CD4-positive, alpha-beta T cell treated with Interleukin-12 subunit alpha and Interleukin-12 subunit beta, for 1 hour (primary cell): ENCODE measurements at regions not wholly inside any gene's neighbourhood (a gene's known extent, or its start where the extent isn't known, plus 50 kb on each side); places are given as distances from the start of the nearest gene placed in this dataset.
"Not testable (repeated sequence)": the region's sequence is repeated elsewhere in the genome, so short reads cannot be mapped to it uniquely, and the experiment has no call there.

Source experiments
- DNase-seq: peaks from one replicate; pipeline ENCODE4 v3.0.0-alpha.2; 2020

DNA sequence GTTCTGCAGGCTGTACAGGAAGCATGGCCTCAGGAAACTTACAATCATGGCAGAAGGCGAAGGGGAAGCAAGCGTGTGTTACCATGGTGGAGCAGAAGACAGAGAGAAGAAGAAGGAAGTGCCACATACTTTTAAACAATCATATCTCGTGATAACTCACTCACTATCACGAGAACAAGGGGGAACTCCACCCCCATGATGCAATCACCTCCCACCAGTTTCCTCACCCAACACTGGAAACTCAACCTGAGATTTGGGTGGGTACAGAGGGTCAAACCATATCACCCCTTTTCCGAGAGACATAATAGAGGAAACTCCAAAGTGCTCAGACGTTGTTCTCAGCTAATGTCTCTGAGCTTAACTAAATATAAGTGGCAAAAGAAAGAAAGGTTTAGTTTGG is 186.3 kb upstream of the MME start:
- DNase-seq, result no peak

DNA sequence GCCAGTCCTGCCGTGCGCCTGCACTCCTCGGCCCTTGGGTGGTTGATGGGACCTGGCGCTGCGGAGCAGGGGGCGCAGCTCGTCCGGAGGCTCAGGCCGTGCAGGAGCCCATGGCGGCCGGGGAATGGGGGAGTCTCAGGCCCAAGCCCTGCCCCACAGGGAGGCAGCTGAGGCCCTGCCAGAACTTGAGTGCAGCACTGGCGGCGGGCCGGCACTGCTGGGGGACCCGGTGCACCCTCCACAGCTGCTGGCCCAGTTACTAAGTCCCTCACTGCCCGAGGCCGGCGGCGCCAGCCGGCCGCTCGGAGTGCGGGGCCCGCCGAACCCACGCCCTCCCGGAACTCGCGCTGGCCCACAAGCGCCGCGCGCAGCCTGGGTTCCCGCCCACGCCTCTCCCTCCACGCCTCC is 190.9 kb upstream of the MME start:
- no peak for DNase-seq

DNA sequence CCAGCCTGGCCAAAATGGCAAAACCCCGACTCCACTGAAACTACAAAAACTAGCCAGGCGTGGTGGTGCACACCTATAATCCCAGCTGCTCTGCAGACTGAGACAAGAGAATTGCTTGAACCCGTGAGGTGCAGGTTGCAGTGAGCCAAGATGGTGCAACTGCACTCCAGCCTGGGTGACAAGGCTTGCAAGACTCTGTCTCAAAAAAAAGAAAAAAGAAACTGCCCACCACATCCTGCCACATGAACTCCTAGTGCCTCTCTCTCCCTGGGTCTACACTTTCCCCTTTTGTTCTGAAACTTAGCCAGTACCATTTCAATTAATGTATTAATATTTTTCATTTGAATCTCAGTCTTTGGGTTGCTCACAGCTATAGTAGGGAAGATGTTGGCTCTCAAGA is 192.2 kb upstream of the MME start:
- DNase-seq, result no peak

DNA sequence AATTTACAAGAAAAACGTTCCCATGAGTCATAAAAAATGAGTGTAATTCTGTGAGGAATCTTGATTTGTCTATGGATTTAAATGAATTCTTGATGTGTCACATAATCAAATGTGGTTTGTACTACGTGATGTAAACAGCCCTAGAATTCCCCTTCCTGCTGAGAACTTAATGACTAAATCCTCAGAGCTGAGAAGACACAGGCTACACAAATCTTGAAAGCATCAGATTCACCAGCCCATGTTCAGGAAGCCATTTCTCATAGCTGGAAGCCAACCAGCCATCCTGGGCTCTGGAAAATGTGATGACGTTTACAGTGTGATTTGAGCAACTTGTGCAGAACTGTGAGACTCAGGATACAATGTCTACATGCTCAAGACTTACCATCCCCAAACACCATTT is 193.7 kb upstream of the MME start:
- no peak for DNase-seq

DNA sequence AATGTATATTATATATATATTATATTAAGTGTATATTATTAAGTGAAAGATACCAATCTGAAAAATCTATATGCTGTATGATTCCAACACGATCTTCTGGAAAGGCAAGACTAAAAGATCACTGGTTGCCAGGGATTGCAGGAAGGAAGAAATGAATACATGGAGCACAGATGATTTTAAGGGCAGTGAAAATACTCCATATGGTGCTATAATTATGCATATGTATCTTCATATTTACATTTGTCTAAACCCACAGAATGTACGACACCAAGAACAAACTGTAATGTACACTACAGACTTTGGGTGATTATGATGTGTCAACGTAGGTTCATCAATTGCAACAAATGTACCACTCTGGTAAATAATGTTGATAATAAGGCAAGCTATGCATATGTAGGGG is 194.7 kb upstream of the MME start:
- no peak for DNase-seq

DNA sequence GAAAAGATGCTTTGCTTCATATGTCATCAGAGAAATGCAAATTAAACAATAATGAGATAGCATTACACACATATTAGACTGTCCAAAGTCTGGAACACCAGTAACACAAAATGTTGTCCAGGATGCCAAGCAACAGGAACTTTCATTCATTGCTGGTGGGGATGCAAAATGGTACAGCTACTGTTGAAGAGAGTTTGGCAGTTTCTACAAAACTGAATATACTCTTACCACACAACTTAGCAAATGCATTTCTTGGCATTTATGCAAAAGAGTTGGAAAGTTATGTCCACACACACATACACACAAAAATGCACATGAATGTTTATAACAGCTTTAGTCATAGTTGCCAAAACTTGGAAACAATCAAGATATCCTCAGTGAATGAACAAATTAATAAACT is 195.2 kb upstream of the MME start:
- no peak for DNase-seq

DNA sequence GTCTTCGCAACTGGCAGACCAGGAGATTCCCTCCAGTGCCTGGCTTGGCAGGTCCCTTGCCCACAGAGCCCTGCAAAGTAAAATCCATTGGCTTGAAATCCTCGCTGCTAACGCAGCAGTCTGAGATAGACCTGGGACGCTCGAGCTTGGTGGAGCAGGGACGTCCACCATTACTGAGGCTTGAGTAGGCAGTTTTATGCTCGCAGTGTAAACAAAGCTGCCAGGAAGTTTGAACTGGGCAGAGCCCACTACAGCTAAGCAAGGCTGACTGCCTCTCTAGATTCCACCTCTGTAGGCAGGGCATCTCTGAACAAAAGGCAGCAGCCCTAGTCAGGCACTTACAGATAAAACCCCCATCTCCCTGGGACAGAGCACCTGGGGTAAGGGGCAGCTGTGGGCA is 205.0 kb upstream of the MME start:
- no peak for DNase-seq

DNA sequence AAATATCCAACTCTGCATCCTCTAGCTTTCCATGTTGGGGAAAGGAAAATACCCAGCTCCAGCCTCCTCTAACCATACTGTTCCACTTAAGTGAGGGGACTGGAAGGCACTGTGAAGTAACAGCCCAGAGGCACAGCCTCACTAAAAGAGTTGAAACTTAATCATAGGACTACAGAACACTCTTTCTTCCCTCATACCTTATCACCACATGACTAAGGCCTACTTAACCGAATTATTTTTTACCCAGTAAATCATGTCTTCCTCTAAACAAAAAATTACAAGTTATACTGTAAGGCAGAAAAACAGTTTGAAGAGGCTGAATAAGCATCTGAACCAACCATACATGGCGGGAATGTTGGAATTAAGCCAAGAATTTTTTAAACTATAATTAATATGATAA is 207.4 kb upstream of the MME start:
- no peak for DNase-seq

DNA sequence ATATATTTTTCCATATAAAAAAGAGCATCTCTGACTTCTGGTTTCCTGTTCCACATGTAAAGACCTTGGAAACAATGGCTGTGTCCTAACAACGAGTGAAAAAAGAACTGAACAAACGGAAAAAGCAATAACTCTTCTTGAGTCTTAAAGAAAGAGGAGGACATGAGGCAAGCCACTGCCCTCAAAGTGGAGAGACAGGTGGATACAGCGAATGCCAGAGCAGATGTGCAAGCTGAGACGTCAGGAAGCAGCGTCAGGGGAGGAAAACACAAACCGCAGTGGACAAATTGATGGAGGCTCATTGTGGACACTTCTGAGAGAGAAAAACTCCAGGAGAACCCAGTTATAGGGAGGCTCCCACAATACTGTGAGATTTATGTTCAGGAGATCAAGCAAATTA is 208.0 kb upstream of the MME start:
- DNase-seq, result no peak

DNA sequence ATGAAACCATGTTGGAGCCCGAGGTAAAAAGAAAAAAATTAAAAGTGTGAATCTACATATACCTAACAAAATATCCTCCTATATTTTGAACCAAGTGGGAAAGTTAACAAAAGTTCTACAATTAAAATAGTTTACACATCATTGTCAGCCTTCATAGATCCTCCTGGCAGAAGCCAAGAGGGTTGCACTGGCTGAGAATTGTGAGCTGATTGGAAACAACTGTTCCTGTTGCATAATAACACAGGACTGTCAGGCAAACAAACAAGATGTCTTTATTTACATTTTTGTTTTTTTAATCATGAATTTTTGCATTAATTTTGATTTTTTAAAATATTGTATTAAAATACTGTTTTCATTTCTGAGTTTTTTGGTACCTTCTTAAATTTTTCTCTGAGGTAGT is 215.2 kb upstream of the MME start:
- no peak for DNase-seq

DNA sequence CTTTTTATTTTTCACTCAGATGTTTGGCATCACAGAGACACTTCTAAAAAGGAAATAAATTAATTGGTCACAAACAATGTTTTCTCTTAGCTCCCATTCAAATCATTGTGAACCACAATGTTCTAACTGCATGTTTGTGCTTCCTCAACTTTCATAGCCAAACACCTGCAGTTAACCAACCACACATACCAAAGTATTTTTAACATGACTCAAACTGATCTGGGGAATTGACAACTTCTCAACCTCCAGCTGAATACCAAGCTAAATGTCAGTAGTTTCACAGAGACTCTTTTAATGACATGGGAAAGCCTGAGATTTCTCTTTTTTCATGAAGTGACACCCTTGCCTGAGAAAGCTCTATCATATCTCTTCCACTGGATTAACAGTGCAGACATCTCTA is 217.9 kb upstream of the MME start:
- no peak for DNase-seq

DNA sequence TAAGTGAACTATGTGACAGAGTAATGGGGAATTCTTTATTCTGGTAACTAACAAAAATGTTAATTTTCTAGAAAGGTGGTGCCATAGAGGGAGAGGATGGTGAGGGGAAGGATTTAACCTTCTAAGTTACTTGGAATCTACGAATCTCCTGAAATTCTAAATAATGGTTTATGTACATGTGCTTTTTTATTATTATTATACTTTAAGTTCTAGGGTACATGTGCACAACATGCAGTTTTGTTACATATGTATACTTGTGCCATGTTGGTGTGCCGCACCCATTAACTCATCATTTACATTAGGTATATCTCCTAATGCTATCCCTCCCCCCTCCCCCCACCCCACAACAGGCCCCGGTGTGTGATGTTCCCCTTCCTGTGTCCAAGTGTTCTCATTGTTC is 227.1 kb upstream of the MME start:
- DNase-seq, result not testable (repeated sequence)

DNA sequence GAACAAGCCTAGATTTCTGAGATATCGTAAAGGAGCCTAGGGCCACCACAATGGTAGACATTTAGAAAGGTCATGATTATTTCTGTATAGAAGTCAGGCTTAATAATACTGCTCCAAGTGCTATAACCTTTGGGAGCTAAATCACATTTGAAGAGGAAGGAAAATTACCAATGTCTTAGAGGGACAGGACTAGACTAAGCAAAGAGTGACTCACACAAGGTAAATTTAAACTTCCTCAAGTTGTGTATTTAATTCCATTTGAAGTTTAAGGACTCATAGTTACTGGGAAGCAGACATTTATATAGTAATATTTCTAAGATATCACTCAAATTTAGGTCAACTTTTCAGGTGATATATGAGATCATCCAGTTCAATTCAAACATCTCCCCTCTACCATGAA is 227.6 kb upstream of the MME start:
- no peak for DNase-seq

DNA sequence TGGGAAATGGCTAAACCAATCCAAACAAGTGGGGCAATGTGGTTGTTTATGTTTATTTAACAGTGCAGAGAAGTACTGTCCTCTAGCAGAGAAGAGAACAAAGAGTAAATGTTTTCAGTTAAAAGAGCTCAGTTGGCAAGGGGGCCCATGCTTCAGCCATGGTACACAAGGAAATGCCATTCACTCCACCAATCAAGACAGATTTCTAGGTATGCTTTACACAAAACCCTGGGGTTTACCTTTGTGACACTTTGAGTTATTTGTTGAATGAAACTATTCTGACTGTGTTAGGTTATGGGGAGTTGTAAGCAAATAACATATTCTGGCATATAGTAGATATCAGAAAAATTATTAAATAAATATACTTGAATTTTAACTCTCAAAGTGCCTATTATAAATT is 228.5 kb upstream of the MME start:
- no peak for DNase-seq

DNA sequence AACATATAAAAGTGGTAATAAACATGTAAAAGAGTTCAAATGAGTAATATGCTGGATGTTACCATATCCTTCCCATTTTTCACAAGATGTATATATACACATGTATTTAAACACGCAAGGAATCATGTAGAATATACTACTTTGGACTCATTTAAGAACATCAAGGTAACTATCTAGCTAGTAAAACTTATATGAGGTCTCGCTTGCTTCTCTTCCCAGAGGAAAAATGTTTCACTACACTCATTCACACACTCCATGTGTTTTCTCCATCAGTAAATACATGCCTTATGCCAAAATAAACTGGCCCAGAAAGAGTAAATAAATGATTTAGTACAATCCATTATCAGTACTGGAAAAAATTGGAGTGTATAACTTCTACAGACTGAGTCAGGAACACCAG is 229.2 kb upstream of the MME start:
- DNase-seq, result no peak

DNA sequence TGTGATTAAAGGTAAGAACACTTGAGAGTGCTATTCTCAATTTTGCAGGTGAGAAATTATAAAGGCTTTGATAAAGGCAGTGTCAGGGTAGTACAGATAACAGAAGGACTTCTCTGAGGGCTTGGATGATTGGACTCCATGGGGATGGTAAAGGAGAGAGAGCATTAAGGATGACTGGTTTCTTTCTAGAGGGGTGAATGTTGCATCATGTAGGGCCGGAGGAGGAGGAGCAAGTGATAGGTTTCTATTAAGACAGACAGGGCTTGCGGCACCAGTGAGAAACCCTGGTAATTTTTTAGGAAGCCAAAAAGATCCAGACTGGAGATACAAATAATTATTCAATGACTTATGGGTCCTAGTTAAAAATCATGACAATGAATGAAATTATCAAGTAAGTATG is 230.7 kb upstream of the MME start:
- no peak for DNase-seq

DNA sequence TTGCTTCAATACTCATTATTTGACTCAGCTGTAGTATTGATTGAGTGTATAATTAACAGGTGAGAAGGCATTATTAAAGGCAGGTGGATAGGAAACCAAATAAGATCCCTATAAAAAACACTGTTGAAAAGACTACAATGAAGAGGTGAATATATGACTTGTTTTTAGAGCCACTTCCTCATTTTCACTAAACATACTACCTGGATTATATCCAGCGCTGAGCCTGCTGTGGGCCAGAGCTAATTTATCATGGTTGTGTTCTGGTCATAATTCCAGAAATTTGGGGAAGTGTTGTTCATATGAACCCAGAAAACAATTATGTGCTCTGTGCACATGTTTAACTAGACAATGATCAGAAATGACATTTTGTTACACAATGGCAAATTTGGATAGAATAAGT is 235.3 kb upstream of the MME start:
- DNase-seq, result no peak

DNA sequence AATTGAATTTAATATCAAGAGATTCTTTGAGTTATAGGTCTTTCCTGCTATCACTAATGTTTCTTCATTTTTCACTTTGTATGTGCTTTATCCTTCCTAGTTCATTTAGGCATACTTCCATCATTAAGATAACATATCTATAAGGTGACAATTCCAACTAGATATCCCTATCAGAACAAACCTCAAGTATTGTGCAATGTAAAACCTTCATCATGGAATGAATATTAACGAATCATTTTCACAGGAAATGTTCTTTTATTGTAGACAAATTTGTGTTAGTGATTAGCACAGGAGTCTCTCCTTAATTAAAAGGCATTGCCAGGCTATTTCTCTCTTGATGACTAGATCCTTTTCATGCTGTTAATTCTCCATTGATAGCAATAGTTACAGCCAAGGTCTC is 236.5 kb upstream of the MME start:
- no peak for DNase-seq

DNA sequence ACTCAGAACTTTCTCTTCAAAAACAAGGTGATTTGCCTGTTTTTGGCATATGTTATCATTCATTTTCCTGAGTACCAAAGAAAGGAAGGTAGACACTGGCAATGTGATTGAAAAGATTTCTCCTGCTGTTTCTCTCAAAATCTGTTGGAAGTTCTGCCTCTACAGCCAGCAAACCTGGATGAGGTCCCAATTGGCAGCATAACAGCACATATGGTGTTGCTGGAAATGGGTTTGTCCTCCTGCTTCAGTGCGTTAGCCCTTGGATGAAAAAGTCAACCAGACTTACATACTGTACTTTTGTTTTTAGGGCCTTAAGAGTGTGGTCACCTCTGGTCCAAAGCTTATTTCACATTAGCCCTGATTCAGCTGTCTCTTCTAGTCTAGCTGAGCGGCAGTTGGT is 237.6 kb upstream of the MME start:
- no peak for DNase-seq

DNA sequence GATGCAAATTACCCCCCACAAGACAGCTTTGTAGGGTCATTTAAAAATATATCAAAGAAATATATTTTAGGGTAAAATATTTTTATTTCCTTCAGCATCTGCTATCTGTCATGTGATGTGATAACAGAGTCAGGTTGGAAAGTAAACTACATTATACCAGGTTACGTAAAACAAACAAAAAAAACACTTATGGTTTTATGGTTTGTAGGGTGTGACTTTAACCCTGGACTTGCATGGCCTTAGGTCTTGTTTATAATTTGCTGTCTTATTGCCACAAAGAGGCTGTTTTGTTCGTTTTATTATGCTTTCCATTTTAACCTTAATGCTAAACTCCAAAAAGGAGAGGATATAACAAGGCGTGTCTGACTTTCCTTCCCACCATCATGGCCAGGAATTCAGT is 244.5 kb upstream of the MME start:
- DNase-seq, result no peak

DNA sequence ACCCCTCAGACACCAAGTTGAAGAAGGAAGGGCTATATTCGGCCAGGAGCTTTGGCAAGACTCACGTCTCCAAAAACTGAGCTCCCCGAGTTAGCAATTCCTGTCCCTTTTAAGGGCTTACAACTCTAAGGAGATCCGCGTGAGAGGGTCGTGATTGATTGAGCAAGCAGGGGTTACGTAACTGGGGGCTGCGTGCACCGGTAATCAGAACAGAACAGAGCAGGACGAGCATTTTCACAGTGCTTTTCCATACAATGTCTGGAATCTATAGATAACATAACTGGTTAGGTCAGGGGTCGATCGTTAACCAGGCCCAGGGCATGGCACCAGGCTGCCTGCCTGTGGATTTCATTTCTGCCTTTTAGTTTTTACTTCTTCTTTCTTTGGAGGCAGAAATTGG is 245.3 kb upstream of the MME start:
- not testable (repeated sequence) for DNase-seq

DNA sequence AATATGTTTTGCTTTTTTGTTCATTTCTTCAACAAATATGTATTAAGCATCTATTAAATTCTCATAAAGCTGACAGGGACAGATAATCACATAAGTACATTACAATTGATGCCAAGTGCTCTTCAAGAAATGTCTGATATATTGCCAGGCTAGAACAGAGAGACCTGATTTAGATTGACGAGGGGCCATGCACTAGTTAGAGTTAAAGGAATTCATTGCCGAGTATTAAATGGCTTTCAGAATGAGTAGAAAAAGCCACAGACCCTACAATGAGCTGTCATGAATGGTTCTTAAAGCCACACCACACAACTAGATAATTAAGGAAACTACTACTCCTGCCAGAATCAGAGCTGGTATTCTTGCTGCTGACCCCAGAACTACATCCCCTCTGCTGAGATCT is 250.2 kb upstream of the MME start:
- no peak for DNase-seq

DNA sequence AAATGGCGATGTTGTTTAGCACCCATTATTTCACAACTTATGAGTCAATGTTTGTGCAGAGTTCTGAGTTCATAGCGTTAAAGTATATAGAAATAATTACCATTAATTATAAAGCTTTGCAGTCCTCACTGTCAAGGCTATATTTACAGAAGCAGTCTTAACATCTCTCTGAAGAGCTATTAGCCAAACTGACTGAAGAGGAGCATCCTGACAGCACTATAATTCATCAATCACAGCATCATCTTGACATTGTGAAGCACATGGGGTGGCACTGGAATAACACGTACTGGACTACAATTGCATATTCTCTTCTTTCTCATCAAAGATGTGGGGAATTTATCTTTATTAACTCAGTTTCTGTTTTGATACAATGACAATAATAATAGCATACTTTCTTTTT is 260.6 kb upstream of the MME start:
- no peak for DNase-seq

DNA sequence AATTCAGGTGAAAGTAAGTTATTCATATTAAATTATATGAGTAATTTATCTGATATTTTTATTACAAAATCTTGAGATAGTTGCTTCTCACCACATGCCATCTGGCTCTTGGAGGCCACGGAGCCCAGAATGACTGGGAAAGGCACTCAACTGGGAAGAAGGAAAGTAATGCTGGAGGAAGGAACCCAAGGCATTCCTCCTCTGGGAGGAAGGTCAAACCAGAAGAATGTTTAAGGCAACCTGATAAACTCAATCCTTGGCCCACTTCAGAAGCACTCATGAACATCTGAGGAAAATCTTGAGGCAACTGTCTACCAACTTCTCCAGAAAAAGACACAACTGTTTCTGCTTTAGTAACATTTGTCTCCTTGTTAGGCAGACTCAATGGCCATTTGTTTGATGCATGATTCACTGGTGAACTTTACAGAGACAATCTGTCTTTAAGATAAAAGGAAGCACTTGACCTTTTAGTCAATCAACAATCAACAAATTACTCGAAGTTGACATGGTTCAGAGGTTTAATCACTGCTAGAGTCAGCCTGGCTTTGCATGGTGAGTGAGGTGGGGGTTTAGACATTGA is 261.4 kb upstream of the MME start:
- DNase-seq, result no peak

DNA sequence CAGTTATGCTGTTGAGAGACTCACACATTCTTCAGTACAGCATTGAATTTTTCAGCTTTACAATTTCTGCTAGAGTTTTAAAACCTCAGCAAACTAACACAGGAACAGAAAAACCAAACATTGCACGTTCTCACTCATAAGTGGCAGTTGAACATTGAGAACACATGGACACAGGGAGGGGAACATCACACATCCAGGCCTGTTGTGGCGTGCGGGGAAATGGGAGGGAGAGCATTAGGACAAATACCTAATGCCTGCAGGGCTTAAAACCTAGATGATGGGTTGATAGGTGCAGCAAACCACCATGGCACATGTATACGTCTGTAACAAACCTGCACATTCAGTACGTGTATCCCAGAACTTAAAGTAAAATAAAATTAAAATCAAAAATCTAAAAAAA is 270.1 kb upstream of the MME start:
- DNase-seq, result not testable (repeated sequence)

DNA sequence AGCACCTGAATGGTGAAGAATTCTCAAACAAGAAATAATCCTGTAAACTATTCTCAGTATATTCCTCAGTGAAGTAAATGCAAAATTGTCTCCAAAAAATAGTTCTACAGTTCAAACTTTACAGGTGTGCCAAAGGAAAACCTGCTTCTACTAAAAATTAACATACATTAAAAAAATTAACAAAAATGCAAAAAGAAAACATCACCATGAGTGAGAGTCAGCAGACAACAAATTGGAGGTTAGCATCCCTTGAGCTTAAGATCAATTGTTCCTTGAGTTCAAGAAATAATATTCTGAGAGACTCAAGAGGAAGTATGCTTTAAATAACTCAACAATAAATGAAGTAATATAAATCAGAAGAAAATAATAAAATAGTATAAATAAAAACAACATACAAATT is 278.4 kb upstream of the MME start:
- DNase-seq, result no peak
